ENCODE measurements at regions not wholly inside any gene's neighbourhood (a gene's known extent, or its start where the extent isn't known, plus 50 kb on each side); places are given as distances from the start of the nearest gene placed in this dataset.

DNA sequence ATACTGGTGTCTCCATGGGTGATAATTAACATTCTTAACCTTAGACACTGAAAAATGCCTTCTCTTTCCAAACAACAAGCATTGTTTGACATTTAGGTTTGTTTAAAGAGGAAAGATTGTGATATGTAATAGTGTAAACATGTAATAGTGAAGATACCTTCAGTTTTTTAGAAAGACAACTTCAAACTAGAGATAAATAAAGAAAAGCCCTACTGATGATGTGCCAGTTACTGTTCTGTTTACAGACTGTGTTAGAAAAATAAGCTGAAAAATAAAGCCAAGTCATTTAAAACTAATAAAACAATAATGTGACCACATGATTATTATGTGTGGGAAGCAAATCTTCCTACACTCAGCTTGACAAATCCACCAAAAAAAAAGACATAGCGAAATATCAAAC is 2035.3 kb upstream of the TENM3 start:
- no peak for DNase-seq

DNA sequence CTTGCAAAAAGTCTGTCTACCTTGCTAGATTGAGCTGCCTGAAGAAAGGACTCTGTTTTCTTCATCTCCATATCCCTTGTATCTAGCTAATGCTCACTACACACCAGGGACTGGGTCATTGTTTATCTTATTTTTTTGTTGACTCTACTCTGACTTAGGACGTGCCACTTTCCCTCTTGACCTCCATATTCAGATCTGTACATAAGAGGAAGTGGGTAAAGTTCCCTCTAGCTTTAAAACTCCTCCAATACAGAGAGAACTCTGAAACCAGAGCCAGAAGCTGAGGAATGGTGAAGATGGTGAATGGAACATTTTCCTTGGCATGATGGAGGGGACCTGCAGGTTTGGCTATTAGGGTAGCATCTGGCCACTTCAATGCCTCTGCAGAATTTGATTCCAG is 2026.1 kb upstream of the TENM3 start:
- DNase-seq: no peak

- no peak for DNase-seq
Measured at GRCh38 chr4:180219080-180219479, 2024.1 kb upstream of the TENM3 start.

GRCh38 chr4:180225977-180226376 is 2017.2 kb upstream of the TENM3 start:
- DNase-seq: no peak

GRCh38 chr4:180234730-180235129 is 2008.5 kb upstream of the TENM3 start:
- DNase-seq: no peak

DNA sequence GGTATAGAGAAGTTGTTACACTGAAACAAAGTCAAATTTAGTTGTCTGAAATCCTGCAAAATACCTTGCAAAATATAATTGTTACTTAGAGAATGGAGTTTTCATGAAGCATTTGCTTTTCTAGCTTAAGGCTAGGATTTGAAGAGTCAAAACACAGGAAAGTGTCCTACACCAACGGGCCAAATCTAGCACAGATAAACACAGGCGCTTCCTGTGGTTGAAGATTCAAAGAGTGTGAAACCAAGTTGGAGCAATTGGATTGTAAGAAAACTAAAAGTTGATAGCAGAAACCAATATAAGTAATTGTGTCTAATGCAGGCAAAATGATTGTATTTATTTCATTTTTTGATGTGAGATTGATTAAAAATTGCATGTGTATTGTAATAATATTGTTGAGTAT is 2002.5 kb upstream of the TENM3 start:
- DNase-seq: no peak

DNA sequence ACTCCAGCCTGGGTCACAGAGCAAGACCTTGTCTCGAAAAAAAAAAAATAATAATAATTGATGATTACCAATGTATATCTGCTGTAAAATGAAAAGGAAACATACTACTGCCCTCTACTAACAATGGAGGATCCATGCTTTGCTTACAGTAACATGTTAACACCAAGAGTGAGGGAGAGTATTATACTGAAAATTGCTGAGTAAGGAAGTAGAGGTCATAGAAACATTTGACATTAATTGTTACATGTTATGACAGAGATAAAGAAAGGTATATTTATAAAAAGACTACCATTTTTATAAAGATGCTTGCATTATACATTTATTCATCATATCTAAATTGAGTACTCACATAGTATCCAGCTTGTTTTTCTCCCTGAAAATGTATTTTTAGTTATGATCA is 1989.8 kb upstream of the TENM3 start:
- no peak for DNase-seq

GRCh38 chr4:180261346-180261745 is 1981.9 kb upstream of the TENM3 start:
- no peak for DNase-seq

- DNase-seq: no peak
Measured at GRCh38 chr4:180280076-180280475, 1963.1 kb upstream of the TENM3 start.

DNA sequence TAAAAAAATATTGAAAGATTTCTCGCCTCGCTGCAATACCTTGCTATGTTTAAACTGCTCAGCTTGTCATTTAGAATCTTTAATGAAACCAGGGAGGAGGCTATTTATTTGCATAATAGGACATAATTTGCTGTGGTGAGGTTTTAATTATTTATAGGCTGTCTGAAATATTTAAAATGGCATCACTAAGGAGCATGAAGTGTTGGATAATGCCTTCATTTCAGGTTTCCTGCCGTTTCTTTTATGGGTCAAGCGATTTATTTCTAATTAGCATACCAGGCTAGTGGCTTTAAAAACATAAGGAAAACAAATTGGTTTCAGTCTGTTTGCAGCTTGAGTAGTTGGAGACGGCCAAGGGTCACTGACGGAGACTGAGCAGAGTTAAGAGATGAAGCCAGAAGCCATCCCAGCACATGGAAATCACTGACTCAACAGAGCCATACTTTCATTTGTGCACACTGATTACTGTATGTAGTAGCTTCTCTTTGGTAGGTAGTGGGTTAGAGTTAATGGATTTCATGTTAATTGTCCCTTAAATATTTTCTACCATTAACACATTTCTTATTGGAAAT is 1962.4 kb upstream of the TENM3 start:
- no peak for DNase-seq

GRCh38 chr4:180281724-180282123 is 1961.5 kb upstream of the TENM3 start:
- peak; percentile 63 for DNase-seq

- no peak for DNase-seq
Measured at GRCh38 chr4:180284267-180284666, 1958.9 kb upstream of the TENM3 start.

DNA sequence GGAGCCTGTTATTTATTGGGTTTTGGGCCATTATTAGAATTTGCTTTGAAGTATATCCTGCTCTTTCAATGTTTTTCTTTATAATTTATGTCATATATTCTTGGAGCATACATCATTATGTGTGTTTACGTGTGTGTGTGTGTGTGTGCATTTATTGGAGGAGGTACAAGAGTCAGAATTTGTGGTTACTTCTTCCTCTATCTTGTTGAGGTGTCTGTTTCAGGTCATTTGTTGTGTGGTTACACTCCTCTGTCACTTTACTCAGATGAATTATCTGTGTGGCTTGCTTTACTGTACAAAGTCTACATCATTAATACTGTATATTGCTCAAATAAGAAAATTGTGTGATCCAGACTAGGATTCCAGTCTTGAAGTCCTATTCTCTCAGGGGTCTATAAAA is 1957.4 kb upstream of the TENM3 start:
- DNase-seq: no peak

DNA sequence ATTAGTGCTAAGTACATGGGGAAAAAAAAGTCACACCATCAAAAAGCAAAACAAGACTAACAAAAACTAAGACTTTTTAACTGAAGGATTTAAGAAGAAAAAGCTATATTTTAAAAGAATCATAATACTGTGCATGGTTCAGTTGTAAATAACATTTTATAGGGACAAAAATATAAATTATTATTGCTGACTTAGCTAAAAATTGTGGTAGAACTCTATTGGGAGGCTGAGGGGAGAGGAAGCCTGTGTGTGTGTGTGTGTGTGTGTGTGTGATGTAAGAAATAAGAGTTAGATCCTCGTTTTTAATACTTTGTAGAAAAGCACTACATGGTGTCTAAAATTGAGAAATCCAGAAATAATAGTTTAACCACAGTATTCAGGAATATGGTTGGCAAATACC is 1950.9 kb upstream of the TENM3 start:
- DNase-seq: no peak

GRCh38 chr4:180296036-180296599 is 1947.1 kb upstream of the TENM3 start:
- no peak for DNase-seq

DNA sequence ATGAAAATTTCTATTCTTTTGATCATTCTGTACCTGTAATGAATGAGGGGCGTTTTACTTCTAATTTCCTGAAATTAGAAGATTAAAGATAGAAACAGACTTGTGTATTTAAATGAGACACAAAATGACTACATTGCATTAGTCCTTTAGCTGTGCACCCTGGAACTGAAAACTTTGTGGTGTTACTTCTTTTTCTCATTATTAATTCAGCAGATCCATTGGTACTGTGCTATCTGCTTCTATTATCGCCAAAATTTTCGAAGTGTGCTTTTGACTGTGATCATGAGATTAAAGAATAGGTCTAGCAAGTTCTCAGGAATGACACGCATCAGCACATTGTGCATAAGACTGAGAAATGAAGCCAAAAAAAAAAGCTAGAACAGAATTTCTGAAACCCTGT is 1938.9 kb upstream of the TENM3 start:
- DNase-seq: no peak

- no peak for DNase-seq
Measured at GRCh38 chr4:180310616-180311015, 1932.6 kb upstream of the TENM3 start.

DNA sequence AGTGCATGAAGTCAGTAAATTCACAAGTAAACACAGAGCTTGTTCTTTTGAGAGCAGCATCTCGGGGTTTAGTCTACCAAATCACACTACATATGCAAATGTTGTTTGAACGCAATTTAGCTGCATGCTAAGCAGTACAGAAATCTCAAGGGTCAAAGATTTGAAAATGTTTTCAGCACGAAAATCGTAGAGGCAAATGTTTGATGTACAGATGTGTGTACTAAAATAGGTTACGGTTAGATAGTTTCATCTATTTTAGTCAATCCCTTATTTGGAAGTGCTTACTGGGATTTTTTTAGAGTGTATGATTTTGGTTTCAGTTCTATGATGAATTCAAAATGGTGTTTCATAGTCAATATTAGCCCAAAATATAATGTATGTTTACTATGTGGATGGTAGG is 1928.2 kb upstream of the TENM3 start:
- no peak for DNase-seq

DNA sequence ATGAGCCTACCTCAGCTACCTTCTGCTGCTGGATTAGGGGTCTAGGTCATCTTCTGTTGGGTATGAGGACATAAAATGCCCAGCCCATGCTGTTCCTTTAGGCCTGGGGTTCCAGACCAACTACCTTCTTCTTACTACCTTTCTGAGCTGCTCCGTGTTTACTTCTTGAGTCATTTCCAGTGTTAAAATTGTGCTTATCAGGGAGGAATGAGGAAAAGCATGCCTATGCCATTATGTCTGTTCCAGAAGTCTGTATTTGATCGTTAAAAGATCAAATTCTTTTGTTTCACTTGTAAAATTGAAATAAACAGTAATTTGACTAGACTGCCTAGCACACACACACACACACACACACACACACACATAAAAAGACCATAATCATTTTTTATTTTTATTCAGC is 1912.7 kb upstream of the TENM3 start:
- no peak for DNase-seq

DNA sequence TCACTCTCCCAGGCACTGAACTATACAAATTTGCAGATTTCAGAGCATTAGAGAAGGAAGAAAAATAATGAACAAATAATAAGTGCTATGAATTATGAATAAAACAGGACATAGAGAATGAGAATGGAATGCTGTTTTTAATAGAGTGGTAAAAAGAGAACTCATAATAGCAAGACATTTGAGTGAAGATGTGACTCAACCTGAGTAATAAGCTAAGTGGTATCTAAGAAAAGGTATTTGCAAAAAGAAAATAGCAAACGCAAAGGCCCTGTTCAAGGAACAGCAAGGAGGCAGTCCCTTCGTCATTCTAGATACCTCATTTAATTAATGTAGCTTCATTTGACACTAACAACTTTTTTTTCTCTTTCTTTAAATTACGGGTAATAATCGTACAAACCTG is 1910.0 kb upstream of the TENM3 start:
- DNase-seq: no peak

GRCh38 chr4:180335566-180335965 is 1907.6 kb upstream of the TENM3 start:
- DNase-seq: no peak

DNA sequence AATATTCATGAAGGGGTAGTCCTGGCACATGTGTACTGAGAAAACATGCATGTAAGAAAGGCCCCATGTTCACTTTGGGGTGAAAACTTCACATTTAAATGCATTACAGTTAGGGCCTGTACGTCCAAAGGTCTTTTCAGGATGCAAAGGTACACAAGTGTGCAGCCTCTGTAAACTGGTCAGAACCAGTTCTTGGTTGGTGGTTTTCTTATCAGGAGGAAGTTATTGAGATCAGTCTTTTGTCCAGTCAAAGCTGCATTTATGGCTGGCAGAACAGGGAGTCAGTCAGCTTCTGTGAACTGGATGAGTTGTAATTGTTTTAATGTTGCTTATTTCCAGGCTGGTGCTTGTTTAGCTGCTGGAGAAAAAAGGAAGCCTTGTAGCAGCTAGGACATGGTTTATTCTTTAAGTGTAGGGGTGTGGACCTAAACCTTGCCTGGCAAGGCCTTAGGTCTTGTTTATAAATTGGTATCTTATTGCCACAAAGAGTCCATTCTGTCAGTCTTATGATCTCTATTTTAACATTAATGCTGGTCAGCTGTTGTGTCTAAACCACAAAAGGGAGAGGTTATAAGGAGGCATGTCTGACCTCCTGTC is 1906.6 kb upstream of the TENM3 start:
- DNase-seq: no peak

DNA sequence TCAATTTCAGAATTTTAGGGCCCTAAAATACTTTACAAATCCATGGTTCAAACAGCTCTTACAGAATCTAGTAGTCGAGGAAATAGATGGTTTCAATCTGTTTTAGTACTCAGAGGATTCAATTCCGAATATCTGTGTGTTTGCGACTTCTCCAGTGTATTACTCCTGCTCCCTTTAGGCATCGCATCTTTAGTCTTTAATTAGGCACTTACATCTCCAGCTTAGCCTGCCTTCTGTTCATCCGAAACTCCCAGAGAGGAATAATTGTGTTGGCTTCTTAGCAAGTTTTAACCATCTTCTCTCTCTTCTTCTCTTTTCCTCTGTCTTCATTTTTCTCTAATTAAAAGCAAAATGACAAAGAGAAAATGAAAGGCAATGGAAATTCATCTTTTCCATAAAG is 1901.3 kb upstream of the TENM3 start:
- DNase-seq: no peak

DNA sequence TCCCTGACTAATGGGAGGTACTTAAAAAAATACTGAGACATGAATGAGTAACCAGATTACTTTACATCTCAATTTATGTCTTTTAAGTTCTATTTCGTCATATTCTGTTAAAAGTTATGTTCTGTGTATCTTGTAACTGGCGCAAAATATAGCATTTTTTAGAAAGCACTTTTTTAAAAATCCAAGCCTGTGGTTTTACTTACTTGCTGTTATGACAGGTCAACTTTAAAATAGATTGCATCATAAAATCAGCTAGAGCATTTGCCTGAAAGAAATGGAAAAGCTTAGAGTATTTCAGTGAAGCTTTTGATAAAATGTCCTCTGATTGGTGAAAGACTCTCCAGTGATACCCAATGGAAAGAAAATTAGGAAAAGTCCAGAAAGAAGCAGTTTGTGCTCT is 1892.3 kb upstream of the TENM3 start:
- no peak for DNase-seq

DNA sequence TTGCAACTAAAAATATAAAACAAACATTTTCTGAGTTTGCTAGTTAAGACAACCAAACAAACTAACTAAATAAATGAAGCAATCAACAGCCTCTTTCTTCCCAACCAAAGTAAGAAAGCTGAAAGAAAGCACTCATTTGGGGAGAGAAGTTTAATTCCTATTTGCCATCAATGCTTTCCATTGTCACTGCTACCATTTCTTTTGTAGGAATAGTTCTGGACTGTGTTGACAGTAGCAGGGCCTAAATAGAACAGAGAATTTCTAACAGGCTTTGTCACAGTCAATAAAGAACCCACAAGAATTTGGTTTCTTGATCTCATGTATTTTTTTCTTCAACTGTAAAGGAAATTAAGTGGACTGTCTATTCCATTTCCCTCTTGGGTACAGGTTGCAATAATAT is 1886.4 kb upstream of the TENM3 start:
- no peak for DNase-seq
